Ishikawa (cell line): ENCODE measurements at regions not wholly inside any gene's neighbourhood (a gene's known extent, or its start where the extent isn't known, plus 50 kb on each side); places are given as distances from the start of the nearest gene placed in this dataset.

ENCODE experiments used
- CEBPB ChIP-seq: IDR thresholded peaks from 2 replicates; pipeline ENCODE4 v1.6.1; 2012
- CREB1 ChIP-seq: IDR thresholded peaks from 2 replicates; pipeline ENCODE4 v1.6.1; 2012; ENCODE audit warnings: low read depth
- EGR1 ChIP-seq: IDR thresholded peaks from 2 replicates; pipeline ENCODE4 v1.6.1; 2012
- EP300 ChIP-seq: IDR thresholded peaks from 2 replicates; pipeline ENCODE4 v1.6.1; 2012; ENCODE audit warnings: borderline replicate concordance
- FOXM1 ChIP-seq: IDR thresholded peaks from 2 replicates; pipeline ENCODE4 v1.6.1; 2012; ENCODE audit warnings: low read depth, borderline replicate concordance
- NFIC ChIP-seq: IDR thresholded peaks from 2 replicates; pipeline ENCODE4 v1.6.1; 2012
- RAD21 ChIP-seq: IDR thresholded peaks from 2 replicates; pipeline ENCODE4 v1.6.1; 2012; ENCODE audit warnings: low read depth
- TAF1 ChIP-seq: IDR thresholded peaks from 2 replicates; pipeline ENCODE4 v1.6.1; 2012; ENCODE audit warnings: low read depth, mild to moderate bottlenecking
- TCF12 ChIP-seq: IDR thresholded peaks from 2 replicates; pipeline ENCODE4 v1.6.1; 2012; ENCODE audit warnings: low read depth
- TEAD4 ChIP-seq: IDR thresholded peaks from 2 replicates; pipeline ENCODE4 v1.6.1; 2012
- YY1 ChIP-seq: IDR thresholded peaks from 2 replicates; pipeline ENCODE4 v1.6.1; 2012; ENCODE audit warnings: low read depth
- ZBTB7A ChIP-seq: IDR thresholded peaks from 2 replicates; pipeline ENCODE4 v1.6.1; 2012; ENCODE audit warnings: low read depth
- TF ChIP-seq, protein P1 (sequence below): IDR thresholded peaks from 2 replicates; pipeline ENCODE4 v1.6.1; 2012; ENCODE audit warnings: low read depth, mild to moderate bottlenecking
- TF ChIP-seq, protein P2 (sequence below): IDR thresholded peaks from 2 replicates; pipeline ENCODE4 v1.6.1; 2012
- TF ChIP-seq, protein P3 (sequence below): IDR thresholded peaks from 2 replicates; pipeline ENCODE4 v1.6.1; 2012

DNA sequence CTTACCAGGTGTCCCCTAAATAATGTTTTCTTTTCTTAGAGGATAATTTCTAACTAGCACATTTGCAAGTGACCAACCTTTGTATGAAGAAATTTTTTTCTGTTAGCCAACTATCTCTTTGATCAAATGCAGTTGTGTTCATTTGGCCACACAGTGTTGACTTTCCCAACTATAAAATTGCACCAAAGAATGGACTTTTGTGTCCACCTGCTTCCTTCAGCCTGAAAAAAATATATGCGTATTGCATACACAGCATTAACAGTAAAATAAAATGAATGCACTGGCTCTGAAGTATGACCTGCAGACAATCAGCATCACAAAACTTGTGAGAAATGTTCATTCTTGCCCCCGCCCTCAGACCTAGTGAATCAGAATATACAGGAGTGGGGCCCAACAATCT is 342.0 kb downstream of the SEC23A start:
- TF ChIP-seq TEAD4, result no peak
- TF ChIP-seq, protein P1, sequence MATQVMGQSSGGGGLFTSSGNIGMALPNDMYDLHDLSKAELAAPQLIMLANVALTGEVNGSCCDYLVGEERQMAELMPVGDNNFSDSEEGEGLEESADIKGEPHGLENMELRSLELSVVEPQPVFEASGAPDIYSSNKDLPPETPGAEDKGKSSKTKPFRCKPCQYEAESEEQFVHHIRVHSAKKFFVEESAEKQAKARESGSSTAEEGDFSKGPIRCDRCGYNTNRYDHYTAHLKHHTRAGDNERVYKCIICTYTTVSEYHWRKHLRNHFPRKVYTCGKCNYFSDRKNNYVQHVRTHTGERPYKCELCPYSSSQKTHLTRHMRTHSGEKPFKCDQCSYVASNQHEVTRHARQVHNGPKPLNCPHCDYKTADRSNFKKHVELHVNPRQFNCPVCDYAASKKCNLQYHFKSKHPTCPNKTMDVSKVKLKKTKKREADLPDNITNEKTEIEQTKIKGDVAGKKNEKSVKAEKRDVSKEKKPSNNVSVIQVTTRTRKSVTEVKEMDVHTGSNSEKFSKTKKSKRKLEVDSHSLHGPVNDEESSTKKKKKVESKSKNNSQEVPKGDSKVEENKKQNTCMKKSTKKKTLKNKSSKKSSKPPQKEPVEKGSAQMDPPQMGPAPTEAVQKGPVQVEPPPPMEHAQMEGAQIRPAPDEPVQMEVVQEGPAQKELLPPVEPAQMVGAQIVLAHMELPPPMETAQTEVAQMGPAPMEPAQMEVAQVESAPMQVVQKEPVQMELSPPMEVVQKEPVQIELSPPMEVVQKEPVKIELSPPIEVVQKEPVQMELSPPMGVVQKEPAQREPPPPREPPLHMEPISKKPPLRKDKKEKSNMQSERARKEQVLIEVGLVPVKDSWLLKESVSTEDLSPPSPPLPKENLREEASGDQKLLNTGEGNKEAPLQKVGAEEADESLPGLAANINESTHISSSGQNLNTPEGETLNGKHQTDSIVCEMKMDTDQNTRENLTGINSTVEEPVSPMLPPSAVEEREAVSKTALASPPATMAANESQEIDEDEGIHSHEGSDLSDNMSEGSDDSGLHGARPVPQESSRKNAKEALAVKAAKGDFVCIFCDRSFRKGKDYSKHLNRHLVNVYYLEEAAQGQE, result no peak
- no peak for TF ChIP-seq EP300
- TF ChIP-seq EGR1, result no peak
- TF ChIP-seq RAD21, result no peak
- no peak for TF ChIP-seq TAF1
- TF ChIP-seq FOXM1, result no peak
- no peak for TF ChIP-seq NFIC
- TF ChIP-seq, protein P2, sequence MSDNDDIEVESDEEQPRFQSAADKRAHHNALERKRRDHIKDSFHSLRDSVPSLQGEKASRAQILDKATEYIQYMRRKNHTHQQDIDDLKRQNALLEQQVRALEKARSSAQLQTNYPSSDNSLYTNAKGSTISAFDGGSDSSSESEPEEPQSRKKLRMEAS, result no peak
- no peak for TF ChIP-seq YY1
- no peak for TF ChIP-seq ZBTB7A
- TF ChIP-seq CEBPB, result no peak
- TF ChIP-seq CREB1, result no peak
- TF ChIP-seq TCF12, result no peak
- TF ChIP-seq, protein P3, sequence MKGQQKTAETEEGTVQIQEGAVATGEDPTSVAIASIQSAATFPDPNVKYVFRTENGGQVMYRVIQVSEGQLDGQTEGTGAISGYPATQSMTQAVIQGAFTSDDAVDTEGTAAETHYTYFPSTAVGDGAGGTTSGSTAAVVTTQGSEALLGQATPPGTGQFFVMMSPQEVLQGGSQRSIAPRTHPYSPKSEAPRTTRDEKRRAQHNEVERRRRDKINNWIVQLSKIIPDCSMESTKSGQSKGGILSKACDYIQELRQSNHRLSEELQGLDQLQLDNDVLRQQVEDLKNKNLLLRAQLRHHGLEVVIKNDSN, result no peak

DNA sequence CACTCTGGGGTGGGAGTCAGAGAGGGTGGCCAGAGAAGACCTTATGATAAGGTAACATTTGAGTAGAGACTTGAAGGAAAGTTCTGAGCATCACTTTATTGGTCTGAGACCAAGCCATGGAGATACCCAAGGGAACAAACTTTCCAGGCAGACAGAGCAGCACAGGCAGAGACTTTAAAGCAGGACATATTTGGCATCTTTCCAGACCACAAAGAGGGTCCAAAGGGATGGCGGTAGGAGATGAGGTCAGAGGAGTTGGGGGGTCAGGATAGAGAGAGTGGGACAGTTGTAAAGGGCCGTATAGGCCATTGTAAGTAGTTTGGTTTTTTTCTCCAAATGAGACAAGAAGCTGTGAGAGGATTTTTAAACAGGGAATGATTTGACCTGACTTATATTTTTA is 344.4 kb downstream of the SEC23A start:
- TF ChIP-seq EGR1, result no peak
- TF ChIP-seq RAD21, result no peak
- no peak for TF ChIP-seq TAF1
- TF ChIP-seq NFIC, result no peak
- no peak for TF ChIP-seq EP300
- TF ChIP-seq, protein P3, result no peak
- TF ChIP-seq ZBTB7A, result no peak
- TF ChIP-seq CEBPB, result no peak
- TF ChIP-seq CREB1, result no peak
- no peak for TF ChIP-seq TCF12
- TF ChIP-seq TEAD4, result no peak
- TF ChIP-seq, protein P1, result no peak
- TF ChIP-seq, protein P2, result no peak
- no peak for TF ChIP-seq YY1
- no peak for TF ChIP-seq FOXM1

DNA sequence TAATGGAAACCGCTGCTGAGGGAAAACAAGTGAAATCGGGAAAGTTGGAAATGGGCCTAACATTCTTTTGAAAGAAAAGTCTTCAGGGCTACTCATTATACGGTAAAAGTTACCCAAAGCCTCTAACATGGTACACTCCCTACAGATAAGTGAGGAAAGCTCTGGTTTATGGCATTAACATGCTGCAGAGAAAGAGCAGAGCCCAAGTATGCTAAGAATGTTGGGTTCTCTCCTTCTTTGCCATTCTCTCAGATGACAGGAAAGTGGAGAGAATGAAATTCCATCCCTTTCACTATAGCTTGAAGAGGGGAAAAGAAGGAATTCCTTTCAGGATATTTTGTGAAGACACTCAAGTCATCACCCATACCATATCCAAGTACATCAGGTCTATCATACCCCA is 348.0 kb downstream of the SEC23A start:
- TF ChIP-seq, protein P1, result no peak
- TF ChIP-seq YY1 (no peak), FOXM1 (no peak), EP300 (no peak)
- TF ChIP-seq, protein P3, result no peak

DNA sequence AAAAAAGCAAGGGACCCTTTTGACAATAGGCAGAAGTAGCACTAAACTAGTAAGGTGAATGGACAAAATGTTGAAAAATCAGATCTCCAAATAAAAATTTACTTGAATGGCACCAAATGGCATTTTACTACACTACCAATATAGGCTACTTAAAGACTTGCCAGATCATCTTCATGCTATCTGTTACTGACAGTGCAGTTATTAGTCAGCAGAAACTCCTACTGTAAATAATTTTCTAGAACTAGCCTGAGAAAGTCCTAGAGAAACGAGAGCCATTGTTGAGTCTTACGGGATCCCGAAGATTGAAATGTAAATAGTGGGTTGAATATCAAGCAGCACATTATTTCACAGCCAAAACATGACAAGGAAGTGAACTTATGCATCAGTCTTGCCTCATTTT is 350.3 kb downstream of the SEC23A start:
- TF ChIP-seq NFIC (no peak), CEBPB (no peak), FOXM1 (no peak), EGR1 (no peak)
- TF ChIP-seq, protein P1, result no peak
